HG03064 (cell line): ENCODE measurements at regions not wholly inside any gene's neighbourhood (a gene's known extent, or its start where the extent isn't known, plus 50 kb on each side); places are given as distances from the start of the nearest gene placed in this dataset.

ENCODE experiments used
- ATAC-seq: cut with Tn5 transposase; IDR thresholded peaks from one replicate; pipeline ENCODE4 v1.9.1; 2021; ENCODE audit warnings: low read depth; ENCODE audit not compliant: unreplicated experiment

DNA sequence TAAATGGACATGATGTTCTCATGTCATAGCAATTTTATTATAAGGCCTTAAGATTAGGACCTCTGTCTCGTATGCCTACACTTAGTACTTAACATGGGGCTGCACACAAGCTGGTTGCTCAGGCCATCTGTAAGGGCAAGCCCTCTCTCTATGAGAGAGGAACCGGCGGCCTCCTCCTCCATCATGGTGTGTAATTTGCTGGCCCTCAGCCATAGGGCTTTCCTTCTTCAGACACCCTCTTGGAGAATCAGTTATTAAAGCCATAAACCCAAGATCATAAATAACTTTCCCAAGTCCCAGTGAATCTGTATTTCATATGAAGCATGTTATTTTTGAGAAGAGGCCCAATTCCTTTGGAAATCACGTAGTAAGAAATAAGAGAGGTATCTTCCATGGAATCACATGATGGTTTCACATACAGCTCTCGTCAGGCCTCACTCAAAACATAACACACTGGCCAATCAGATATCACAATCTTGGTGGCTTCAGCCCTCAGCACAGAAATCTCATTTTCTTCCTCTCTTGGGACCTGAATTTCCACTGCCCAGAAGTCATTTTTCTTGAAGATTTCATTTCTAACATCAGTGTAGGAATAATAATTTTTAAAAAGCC lies 92.6 kb downstream of the RDH14 start:
- ATAC-seq, result no peak

DNA sequence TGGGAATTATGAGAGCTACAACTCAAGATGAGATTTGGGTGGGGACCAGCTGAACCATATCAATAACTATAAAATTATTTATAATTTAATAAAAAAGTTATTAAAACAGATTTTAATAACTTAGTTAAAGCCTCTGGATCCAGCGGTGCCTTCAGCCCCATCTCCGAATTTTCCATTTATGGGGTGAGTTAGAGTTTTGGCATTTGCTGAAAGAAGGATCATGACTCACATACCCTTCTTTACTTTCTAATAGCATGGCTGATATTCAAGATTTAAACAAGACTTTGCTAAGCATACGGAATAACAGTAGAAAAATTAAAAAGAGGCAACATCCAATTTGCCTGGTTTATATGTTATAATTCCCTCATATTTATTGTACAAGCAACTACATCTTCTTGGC lies 94.5 kb downstream of the RDH14 start:
- ATAC-seq, result no peak

DNA sequence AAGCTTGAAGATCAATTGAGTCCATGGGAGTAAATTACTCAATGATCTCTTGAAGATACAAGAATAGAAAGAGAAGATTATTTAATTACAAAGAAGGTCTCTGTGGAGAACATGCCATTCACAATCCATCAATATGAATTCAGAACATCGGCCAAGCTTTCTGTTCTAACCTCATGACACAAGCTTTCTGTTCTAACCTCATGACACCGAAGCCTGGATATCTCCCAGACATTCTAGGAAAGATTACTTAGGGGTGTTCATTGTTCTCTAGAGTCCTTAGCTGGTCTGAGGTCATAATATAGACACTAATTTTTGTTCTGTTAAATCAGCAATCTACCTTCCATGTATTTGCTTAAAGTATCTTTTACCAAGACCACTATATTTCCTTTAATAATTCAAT lies 95.5 kb downstream of the RDH14 start:
- no peak for ATAC-seq

DNA sequence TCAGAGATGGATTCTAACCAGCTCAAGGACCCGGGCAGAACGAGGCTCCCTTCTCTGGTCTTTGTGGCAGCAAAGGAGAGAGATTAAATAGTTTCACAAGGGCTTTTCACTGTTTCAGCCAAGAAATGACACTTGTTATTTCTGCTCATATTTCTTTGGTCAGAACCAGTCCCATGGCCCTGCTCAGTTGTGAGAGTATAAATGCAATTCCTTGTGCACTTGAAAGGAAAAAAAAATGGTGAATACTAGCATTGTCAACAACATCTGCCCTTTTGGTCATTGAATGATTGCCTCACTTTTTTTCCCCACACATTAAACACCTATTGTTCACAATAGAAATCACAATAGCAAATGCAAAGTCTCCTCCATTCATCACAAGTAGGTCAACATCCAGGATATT lies 104.4 kb downstream of the RDH14 start:
- no peak for ATAC-seq

DNA sequence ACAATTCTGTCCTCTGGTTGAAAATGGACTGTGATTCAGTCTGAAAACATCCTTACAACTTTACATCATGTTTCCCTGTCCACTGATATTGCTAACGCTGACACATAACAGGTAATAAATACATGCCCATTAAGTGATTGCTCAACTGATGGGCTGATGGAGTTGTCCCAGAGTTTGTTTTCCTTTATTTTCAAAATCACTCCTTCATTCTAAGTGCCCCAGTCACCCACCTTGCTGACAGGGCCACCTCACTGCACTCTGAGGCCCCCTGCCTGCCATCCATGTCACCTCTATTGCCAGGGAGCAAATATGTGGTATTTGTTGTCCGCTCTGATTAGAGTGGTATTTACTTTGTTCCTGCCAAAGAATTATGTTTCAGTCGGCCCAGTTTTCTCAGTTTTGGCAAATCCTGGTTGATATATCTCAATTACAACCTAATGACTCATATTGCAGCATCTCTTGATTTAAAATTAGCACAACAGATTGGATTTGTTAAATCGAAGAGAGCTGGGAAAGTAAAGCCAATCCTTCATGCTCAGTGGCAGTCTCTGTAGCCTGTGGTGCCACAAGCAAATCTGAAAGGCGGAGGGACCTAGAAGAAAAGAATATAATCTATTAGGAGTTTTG lies 105.1 kb downstream of the RDH14 start:
- ATAC-seq, result no peak

DNA sequence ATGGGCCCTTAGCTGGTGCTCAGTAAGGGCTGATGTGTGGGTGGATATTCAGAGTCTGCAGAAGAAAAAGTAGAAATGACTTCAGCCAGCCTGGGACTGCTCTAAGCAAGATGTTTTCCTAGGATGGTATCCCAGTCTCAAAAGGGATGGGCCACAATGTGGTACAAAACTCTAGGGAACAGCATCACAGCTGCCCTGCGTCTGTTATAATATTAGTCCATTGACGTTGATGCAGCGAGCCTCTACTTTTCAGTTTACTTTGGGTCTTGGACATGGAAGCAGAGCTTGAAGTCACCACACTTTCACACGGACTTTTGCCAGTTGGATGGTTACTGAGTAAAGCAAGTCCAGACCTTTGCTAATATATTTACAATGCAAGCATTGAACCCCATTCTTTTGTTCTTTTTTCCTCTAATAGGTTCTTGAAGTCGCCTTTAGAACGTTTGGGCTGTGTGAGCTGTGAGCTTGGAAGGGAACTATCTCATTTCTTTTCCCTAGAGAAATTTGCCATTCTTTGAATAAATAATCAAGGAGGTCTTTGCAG lies 105.7 kb downstream of the RDH14 start:
- ATAC-seq, result no peak

DNA sequence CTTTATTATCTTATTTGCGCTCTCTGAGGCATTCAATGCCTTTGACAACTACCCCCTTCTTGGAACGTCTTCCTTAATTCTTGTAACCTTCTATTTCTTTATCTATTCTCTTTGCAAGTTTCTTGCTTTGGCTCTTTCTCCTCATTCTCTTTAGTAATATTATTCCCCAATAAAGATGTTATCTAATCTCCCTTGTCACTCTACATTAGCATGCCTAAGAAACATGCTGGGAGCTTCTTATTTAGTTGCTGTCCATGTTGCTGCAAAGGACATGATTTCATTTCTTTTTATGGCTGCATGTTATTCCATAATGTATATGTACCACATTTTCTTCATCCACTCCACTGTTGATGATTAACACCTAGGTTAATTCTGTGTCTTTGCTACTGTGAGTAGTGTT lies 113.7 kb downstream of the RDH14 start:
- no peak for ATAC-seq

DNA sequence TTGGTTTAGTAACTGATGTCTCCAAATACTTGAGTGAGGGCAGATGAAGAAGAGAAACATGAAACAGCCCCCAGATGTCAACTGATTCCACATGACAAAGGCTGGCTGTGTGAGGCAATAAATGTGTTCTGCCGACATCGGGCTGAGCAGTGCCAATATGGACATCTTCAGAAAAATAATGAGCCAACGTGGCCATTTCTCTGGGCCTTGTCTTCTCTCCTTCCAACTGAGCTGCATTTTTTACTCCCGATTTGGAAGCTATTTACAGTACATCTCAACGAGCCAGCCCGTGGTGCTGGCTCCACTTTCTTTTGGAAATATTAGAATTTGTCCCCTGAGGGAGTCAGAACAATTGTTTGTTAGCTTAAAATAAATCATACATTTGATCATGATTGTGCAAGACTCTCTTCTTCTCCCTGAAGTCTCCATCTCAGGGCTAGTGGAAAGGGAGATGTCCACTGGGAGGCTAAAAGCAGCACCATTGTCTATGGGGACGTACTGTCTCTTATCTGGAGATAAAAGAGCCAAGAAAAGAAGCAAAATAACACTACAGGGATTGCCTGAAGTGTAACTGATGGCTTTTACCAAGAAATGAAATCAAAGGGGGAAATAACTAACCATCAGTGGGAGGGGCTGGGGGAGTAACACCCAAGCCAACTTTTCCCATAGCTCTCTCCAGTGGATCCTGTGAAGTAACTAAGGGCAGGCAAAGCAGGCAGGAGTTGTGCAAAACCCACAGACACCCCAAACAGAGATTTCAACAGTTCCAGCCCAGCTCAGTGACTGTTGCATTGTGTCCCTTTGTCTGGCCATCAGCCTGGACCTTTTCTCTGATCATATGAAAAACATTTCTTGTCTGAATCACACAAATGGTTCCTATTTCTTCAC lies 114.8 kb downstream of the RDH14 start:
- ATAC-seq, result no peak

DNA sequence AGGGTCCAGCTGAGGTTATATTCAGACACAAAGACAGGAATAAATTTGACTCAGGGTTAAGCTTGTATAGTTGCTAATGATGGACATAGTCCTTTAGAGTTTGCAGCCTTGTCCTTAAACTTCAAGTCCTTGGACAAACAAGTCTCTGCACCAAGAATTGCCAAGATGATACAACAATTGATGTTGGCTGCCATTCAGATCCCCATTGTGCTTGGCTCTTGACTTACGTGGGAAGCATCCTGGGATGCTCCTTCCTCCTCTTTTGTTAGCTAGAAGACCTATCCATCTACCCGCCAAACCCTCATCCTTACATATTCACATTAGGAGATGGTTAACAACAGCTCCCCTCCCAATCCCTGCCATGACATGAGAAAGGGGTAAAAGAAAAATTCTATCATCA lies 115.6 kb downstream of the RDH14 start:
- ATAC-seq, result no peak

DNA sequence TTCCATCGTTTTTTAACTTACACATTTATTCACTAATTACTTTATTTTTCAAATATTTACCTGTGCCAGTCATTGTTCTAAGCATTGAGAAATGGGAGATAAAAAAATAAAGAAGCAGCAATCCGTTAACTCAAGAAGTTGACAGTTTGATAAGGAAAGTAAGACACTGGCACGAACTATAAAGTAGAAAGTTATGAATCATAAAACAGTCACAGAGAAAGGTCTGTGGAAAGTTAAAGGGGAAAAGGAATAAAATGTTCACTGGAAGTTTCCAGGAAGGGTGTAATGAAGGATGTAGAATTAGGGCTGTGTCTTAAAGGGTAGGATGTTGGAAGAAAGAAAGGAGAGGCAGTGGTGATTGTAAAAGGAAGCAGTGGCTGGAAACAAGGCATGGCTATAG lies 118.9 kb downstream of the RDH14 start:
- no peak for ATAC-seq

DNA sequence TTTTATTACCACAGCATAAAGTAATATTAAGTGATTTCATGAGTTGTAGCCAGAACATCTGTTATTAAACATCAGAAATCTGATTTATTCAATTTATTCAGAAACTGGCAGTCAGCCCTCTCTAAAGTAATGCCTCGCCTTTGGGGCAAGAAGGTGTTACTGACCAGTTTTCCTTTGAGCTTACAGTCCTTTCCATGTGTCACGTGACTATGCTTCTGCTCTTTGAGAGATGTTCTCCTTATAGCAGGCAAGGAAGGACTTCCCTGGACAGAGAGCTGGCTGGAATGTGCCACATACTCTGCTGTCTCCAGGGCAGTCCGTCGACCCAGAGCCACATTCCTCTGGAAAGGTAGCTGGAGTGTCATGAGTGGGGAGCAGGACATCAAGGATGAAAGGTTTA lies 119.7 kb downstream of the RDH14 start:
- ATAC-seq, result no peak

DNA sequence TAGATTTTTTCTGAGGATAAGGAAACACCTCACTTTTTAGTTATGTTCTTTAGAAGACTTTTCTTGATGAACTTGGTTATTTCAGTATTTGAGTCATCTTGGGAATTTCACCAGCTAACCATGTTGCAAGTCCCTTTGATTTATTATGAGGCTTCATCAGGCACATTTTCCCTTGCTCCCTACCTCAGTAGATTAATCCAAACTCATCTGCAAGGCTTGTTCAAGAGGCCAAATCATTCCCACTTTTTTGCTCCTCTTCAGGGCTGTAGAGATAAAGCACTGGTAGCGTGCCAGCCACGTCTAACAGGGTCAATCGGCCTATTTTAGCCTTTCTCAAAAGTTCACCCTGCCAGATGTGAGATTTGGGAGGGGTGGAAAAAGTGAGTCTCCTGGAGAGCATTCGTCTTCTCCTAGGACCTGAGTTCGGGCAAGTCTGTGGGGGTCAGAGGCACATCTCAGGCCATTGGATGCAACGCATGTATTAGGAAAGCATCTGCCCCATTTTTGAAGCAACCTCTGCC lies 120.3 kb downstream of the RDH14 start:
- ATAC-seq, result no peak

DNA sequence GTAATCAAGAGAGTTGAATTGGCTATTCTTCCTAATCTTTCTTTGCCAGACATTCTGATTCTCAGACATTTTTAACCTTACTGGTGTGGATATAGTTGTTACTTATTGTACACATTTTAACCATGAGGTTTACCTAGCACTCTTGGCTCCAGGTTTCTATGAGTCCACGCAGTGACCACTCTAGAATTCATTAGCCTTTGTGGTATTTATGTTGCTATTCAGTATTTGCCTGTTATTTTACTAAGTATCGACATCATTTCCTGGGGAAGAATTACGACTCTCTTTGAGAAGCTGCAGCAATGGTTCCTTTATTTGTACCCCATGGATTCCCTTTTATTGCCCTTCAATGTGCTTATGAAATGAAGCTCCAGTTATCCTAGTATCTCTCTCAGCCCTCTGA lies 120.7 kb downstream of the RDH14 start:
- no peak for ATAC-seq

DNA sequence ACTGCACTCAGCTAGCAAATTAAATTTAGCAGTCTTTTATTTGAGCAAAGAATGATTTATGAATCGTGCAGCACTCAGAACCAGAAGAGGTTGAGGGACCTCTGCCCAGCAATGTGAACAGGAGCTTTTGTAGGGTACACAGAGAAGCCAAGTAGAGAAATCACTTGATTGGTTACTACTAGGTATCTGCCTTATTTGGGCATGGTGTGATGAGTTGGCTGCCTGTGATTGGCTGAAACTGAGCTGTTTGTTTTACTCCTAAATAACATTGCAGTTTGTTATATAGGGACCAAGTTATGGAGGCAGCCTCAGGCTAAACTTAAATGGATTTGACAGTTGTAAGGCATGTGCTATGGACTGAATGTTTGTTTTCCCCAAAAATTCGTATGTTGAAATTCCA lies 122.5 kb downstream of the RDH14 start:
- ATAC-seq, result no peak

DNA sequence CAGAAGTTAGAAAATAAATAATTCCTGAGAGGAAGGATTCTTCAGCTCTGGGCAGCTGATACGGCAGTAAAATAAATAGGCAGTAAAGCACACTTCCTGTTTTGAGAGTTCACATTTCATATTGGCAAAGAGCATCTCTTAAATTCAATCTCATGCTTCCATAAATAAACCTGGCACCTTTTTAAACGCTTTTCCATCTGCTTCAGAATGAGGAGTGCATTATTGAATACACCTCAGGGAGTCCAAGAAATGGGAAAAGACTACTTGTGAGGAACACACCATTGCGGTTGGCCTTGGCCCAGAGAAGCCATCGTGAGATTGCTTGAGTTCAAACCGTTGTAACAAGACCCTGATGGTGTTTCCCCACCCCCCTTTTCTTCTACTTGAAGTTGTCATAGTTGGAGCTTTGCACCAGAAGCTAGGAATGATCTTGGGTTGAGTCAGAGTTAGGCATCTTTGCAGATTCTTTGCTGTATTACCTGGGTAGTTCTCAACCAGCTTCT lies 123.9 kb downstream of the RDH14 start:
- ATAC-seq, result no peak

DNA sequence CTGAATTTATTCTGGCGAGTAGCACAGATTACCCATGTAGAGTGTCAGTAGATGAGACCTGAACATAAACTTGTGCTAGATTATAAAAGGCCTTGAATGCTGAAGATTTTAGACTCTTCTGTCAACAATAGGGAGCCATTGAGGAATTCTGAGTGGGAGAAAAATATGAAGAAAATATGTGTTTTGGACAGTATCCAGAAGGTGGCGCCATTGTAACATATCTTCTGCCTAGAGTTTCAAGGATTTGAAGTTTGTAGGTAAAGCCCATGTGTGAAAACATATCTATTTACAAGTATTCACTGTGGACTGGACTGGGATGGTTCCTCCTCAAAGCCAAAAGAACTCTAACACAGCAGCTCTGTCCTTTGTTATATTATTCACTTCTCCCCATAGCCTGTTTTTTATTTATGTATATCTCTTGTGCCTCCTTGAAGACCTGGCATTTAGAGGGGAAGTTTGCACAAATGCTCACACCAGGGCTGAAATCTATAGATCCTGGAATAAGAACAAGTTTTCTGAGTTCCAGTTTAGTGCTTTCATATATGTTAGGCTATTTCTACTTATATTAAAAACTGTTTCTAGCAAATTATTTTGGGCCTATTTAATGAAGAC lies 124.9 kb downstream of the RDH14 start:
- ATAC-seq, result no peak

DNA sequence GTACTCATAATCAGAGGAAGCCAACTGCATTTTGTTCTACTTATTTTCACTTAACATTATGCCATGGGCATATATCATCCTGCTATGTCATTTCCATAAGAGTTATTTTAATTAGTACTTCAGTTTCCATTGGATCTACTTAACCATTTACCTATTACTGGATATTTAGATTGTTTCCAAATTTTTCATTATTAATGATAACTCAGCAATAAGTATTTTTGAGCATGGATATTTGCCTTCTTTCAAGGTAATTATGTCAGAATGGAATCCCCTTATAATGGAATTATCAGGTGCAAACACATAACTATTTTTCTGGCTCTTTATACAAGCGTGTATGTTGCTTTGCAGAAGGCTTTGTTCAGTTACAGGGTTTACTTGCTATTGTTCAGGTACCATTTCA lies 126.6 kb downstream of the RDH14 start:
- ATAC-seq, result no peak

DNA sequence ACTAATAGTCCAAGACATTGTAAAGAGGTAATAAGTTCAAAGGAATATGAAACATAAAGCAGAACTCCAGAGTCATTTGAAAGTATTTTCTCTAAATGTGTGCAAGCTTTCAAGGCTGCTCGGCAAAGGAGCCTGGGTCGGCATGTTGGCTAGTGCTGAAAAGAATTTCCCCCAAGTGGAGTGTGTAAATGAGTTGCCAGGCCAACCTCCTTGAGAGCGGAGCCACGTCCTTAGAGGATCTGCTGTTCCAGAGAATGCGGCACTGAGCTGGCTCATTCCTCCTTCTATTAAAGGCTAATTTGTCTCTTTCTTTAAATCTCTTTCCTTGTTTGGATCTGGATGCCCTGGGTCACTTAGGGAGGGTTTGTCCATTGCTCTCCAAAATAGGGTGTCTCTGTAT lies 127.5 kb downstream of the RDH14 start:
- no peak for ATAC-seq

DNA sequence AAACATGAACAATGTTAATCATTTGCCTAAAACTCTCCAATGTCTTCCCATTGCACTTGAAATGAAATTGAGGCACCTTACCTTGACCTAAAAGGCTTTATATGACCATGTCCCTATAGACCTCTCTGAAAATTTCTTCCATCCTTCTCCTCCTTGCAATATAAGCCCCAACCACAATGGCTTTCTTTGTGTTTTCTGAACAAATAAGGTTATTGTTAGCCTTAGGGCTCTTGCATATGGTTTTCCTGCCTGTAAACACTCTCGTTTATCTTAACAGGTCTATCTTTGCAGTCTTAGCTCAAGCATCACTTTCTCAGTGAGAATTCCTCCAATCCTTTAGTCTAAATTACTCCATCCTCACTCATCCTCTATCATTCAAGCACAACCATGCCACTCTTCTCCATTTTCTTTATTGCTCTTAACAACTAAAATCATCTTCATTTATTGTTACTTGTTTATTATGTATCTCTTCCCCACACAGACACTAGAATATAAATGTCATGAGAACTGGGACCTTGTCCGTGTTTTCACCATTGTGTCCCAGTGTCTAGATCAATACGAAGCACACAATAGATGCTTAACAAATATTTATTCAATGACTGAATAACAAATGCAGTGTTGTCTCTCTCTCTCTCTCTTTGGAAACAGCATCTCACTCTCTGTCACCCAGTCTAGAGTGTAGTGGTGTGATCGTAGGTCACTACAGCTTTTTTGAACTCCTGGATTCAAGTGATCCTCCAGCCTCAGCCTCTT lies 129.3 kb downstream of the RDH14 start:
- ATAC-seq, result no peak

DNA sequence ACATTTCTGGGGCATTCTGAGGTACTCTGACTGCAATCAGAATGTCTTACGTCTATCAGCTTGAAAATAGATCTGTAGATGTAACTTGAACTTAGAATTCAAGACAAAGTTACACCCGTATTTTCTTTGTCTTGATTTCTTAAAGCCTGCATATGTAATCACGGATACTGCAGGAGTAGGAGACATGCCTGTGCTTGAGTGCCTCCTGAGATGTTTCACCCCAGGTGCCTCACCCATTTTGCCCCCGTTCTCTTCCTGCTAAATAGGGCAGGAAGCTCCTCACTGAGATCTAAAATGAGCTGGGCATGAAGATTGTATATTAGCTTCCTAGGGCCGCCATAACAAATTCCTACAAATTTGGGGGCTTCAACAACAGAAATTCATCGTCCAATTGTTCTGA lies 131.9 kb downstream of the RDH14 start:
- no peak for ATAC-seq
